ENCODE measurements at regions not wholly inside any gene's neighbourhood (a gene's known extent, or its start where the extent isn't known, plus 50 kb on each side); places are given as distances from the start of the nearest gene placed in this dataset.

DNA sequence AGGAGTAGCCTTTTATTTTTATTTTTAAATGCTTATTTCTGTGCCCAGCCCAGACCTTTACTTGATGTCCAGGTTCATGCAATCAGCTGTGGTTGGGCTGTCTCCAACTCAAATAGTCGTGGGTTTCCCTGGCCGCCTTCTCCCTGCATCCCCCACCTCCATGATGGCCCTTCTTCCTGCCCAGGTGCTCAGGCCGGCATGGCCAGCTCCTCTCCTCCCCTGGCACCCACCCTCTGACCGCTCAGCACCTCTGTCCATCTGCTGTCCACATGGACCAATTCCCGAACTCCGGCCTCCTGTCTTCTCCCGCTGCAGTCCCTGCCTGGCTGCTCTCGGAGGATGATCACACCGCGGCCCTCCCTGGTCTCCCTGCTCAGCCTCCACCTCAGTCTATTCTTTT, 81.2 kb upstream of the SULF2 start:
- peaks cover 6 to 25% (median 23%) of the 10 kb centered on the region in 3 donors for H3K27me3 Mint-ChIP-seq (ENCODE audit: low read depth in 3 of 3)
- intact Hi-C loops (cut with micrococcal nuclease) = no loop called here
- H3K4me2 ChIP-seq (replicated peaks; ENCODE audit: extremely low read depth, low read length, poor library complexity, severe bottlenecking) = no peak overlapping the region
- H3K27me3 ChIP-seq (ENCODE audit: control insufficient read depth in 2 of 2, insufficient read depth in 2 of 2, low read length in 2 of 2) = no peaks in the 10 kb centered on the region
- H3K27ac ChIP-seq (ENCODE audit: low read depth in 1 of 2, low read length in 2 of 2) = no peak overlapping the region
- no peak overlapping the region for H2AFZ ChIP-seq (ENCODE audit: insufficient read depth, low read depth, low read length, poor library complexity, severe bottlenecking)
- no peaks in the 10 kb centered on the region for H3K36me3 Mint-ChIP-seq
- H4K20me1 ChIP-seq (ENCODE audit: insufficient read depth, low read length) = no peaks in the 10 kb centered on the region
- no peak overlapping the region for H3K4me3 Mint-ChIP-seq
- no peaks in the 10 kb centered on the region for H3K4me1 Mint-ChIP-seq
- H3K36me3 ChIP-seq (replicated peaks in 1 of 2; ENCODE audit: control insufficient read depth in 1 of 2, insufficient read depth in 2 of 2, low read length in 2 of 2) = no peaks in the 10 kb centered on the region
- H3K9me3 ChIP-seq (replicated peaks in 1 of 2; ENCODE audit: control insufficient read depth in 1 of 2, insufficient read depth in 1 of 2, low read length in 2 of 2) = no peaks in the 10 kb centered on the region
- no peaks in the 10 kb centered on the region for H3K79me2 ChIP-seq (ENCODE audit: insufficient read depth, low read length)
- WGBS (ENCODE audit: insufficient coverage) = 90% methylated on average over 7 of the region's 10 CpGs
- peaks cover 0 to 14% (median 5%) of the 10 kb centered on the region in 7 donors for H3K9me3 Mint-ChIP-seq
- H3K4me3 ChIP-seq (replicated peaks in 1 of 3; ENCODE audit: low read depth in 2 of 3, low read length in 3 of 3) = no peak overlapping the region
- TF ChIP-seq, protein P1, sequence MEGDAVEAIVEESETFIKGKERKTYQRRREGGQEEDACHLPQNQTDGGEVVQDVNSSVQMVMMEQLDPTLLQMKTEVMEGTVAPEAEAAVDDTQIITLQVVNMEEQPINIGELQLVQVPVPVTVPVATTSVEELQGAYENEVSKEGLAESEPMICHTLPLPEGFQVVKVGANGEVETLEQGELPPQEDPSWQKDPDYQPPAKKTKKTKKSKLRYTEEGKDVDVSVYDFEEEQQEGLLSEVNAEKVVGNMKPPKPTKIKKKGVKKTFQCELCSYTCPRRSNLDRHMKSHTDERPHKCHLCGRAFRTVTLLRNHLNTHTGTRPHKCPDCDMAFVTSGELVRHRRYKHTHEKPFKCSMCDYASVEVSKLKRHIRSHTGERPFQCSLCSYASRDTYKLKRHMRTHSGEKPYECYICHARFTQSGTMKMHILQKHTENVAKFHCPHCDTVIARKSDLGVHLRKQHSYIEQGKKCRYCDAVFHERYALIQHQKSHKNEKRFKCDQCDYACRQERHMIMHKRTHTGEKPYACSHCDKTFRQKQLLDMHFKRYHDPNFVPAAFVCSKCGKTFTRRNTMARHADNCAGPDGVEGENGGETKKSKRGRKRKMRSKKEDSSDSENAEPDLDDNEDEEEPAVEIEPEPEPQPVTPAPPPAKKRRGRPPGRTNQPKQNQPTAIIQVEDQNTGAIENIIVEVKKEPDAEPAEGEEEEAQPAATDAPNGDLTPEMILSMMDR (IDR thresholded peaks at IDR 0.05) = no peak
- H3K4me1 ChIP-seq (ENCODE audit: control insufficient read depth in 1 of 2, insufficient read depth in 2 of 2, low read length in 2 of 2) = no peaks in the 10 kb centered on the region
- no peak overlapping the region for H3K9ac ChIP-seq (ENCODE audit: insufficient read depth, low read length, poor library complexity, severe bottlenecking)
- no peak overlapping the region for H3K27ac Mint-ChIP-seq
- DNase-seq = no peak

DNA sequence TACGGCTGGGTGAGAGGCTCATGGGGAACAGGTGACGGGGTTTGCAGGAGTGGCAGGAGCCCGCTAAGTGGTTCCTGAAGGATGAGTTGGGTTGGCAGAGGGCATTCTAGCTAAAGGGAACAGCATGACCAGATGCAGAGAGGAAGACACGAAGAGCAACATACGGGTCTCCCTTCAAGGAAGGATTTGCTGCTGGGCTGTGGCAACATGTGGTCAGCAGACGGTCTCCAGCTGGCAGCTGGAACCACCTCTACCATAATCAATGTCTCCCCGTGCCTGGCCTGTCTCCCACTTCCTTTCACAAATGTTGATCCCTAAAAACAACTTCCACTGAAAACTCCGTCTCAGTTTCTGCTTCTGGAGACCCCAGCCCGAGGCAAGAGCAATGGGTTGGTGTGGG, 80.6 kb upstream of the SULF2 start:
- DNase-seq = no peak
- H3K4me3 ChIP-seq (replicated peaks in 1 of 3; ENCODE audit: low read depth in 2 of 3, low read length in 3 of 3) = no peak overlapping the region
- H4K20me1 ChIP-seq (ENCODE audit: insufficient read depth, low read length) = no peaks in the 10 kb centered on the region
- H3K9me3 ChIP-seq (replicated peaks in 1 of 2; ENCODE audit: control insufficient read depth in 1 of 2, insufficient read depth in 1 of 2, low read length in 2 of 2) = no peaks in the 10 kb centered on the region
- H3K9ac ChIP-seq (ENCODE audit: insufficient read depth, low read length, poor library complexity, severe bottlenecking) = no peak overlapping the region
- no peaks in the 10 kb centered on the region for H3K79me2 ChIP-seq (ENCODE audit: insufficient read depth, low read length)
- intact Hi-C loops (cut with micrococcal nuclease) = no loop called here
- Mint-ChIP-seq H3K4me1 (no peaks in the 10 kb centered on the region), H3K27ac (no peak overlapping the region), H3K9me3 (peaks cover 0 to 14% (median 5%) of the 10 kb centered on the region in 7 donors), H3K36me3 (no peaks in the 10 kb centered on the region), H3K27me3 (ENCODE audit: low read depth in 3 of 3) (peaks cover 6 to 27% (median 23%) of the 10 kb centered on the region in 3 donors), H3K4me3 (no peak overlapping the region)
- H3K4me2 ChIP-seq (replicated peaks; ENCODE audit: extremely low read depth, low read length, poor library complexity, severe bottlenecking) = no peak overlapping the region
- WGBS (ENCODE audit: insufficient coverage) = 92% methylated on average over 6 of the region's 9 CpGs
- TF ChIP-seq, protein P1 (IDR thresholded peaks at IDR 0.05) = no peak
- H3K27me3 ChIP-seq (ENCODE audit: control insufficient read depth in 2 of 2, insufficient read depth in 2 of 2, low read length in 2 of 2) = no peaks in the 10 kb centered on the region
- no peak overlapping the region for H3K27ac ChIP-seq (ENCODE audit: low read depth in 1 of 2, low read length in 2 of 2)
- no peaks in the 10 kb centered on the region for H3K4me1 ChIP-seq (ENCODE audit: control insufficient read depth in 1 of 2, insufficient read depth in 2 of 2, low read length in 2 of 2)
- H2AFZ ChIP-seq (ENCODE audit: insufficient read depth, low read depth, low read length, poor library complexity, severe bottlenecking) = no peak overlapping the region
- no peaks in the 10 kb centered on the region for H3K36me3 ChIP-seq (replicated peaks in 1 of 2; ENCODE audit: control insufficient read depth in 1 of 2, insufficient read depth in 2 of 2, low read length in 2 of 2)

Measured in CD14-positive monocyte (primary cell).